Stimulated activated CD4-positive, alpha-beta T cell treated with anti-CD3 and anti-CD28 coated beads, Interleukin-2, amount 100 ng/mL, for 48 hours (primary cell): ENCODE measurements at regions not wholly inside any gene's neighbourhood (a gene's known extent, or its start where the extent isn't known, plus 50 kb on each side); places are given as distances from the start of the nearest gene placed in this dataset.

Experiments
- DNase-seq, 2 donors: peaks; one replicate each; pipeline ENCODE4 v3.0.0-alpha.2; 2020

DNA sequence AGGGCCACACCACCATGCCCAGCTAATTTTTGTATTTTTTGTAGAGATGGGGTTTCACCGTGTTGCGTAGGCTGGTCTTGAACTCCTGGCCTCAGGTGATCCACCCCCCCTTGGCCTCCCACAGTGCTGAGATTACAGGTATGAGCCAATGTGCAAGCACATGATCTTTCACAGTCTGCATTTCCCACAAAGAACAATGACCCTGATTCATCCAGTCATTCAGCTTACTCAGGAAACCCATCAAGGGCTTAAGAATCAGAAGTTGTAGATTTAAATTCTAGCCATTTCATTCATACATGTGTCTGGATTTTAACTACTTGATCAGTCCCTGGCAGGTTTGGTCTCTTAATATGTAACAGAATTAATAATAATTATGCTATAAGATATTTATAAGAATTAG, 2065.7 kb downstream of the MRPL39 start:
- no peak for DNase-seq

DNA sequence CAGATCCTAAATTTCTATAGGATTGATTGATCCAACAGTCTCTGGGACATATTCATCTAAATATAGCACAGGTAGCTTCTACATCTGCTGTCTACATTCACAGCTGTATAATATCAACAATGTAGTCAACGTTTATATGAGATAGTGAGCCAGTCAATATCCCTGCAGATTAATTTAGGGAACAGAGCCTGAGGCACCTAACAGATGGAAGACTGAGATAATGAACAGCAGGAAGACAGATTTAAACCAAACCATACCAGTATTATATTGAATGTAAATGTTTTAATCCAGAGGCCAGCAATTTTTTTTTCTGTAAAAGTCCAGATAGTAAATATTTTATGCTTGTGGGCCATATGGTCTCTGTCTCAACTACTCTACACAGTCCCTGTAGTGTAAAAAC, 2072.4 kb downstream of the MRPL39 start:
- DNase-seq, result no peak

DNA sequence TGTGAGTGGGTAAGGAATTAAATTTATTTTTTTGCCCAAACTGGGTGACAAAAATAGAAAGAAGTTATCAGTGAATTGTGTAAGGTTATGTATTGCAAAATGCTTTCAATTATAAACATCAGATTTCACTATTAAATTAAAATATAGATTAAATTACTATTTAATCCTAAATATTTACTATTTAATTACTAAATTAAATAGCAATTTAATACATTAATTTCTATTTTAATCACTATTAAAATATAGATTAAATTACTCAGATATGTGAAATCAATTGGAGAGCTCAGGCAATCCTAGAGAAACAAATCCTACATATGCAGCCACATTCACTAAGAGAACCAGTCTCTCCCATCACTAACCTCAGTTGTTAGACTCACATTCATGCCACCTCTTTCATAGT, 2075.8 kb downstream of the MRPL39 start:
- DNase-seq, result no peak

DNA sequence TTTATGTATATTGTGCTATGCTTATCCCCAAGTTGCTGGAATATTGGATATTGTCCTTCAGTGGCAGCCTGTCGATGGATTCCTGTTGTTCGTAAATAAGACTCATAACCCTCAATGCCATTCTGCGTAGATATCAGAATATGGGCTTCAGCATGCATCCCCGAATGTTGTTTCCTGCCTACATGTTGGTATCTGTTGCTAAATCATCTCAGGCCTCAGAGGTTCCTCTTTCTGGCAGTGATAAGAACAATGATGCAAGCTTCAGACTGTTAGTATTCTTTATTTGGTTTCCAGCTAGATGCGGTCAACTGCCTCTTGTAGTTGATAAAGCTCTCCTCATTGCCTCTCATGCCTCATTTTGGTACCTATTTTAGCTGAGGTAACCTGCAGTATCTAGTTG, 2082.6 kb downstream of the MRPL39 start:
- DNase-seq, result no peak

DNA sequence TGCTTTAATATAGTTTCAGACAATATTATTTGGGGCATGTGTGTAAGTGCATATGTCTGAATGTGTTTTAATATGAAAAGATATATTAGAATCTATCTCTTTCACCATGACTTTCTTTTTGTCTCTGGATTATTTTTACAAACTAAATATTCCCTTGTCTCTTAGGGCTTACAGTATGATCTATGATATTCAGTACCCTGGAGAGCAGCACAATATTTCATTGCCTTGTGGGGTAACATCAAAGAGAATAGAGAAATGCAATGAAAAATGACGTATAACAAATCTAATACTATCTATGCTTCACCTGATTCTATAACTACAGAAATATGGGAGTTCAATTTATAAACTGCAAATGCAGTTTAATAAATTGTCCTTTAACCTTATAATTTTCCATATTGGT, 2084.5 kb downstream of the MRPL39 start:
- no peak for DNase-seq

DNA sequence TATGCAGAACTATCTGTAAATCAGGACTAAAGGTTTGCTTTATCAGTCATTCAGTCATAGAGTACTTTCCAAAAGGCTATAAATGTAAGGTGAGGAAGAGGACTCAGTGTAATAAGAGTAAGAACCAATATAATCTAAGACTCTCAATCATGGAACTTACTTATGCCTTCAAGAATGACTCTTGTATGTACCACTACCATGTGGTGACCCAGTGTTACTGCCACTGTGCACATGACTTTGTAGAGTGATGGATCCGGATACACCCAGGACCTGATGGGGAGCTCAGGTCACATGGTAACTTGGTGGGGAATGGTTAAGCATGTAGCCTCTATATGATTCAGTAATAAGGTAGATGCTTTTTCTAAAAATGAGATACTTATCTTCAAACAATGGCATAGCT, 2099.8 kb downstream of the MRPL39 start:
- no peak for DNase-seq

DNA sequence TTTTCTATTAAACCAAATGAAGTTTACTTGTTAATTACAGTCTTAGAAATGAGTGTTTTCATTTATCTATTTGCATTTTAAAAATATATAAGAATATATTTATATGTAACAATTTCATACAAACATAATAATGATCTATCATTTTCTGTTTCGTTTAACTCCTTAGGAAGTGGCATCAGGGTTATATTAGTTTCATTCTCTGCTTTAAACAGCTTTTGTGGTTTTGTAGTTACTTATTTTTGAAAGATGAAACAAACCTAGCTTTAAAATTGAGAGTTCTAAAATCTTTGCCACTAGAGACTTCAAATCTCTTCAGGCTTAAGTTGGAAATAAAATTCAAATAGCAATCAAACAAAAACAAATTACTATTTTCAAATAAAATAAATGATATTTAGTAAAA, 2110.6 kb downstream of the MRPL39 start:
- DNase-seq, result no peak

DNA sequence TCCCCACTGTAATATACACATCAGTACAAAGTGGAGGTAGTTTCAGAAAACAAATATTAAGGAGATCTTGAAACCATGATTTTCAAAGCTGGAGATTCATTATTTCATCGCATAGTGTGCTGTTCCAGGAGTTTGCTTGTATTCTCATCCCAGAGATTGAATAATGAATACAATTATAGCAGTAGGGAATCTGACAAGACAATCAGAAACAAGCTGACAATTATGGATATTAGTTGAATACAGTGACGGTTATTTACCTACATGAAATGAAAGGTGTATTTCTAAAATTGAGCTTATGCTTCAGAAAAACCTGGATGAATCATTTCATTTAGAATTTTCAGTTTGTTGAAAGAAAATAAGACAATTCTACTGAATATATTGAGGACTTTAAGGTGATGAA, 2119.0 kb downstream of the MRPL39 start:
- no peak for DNase-seq

DNA sequence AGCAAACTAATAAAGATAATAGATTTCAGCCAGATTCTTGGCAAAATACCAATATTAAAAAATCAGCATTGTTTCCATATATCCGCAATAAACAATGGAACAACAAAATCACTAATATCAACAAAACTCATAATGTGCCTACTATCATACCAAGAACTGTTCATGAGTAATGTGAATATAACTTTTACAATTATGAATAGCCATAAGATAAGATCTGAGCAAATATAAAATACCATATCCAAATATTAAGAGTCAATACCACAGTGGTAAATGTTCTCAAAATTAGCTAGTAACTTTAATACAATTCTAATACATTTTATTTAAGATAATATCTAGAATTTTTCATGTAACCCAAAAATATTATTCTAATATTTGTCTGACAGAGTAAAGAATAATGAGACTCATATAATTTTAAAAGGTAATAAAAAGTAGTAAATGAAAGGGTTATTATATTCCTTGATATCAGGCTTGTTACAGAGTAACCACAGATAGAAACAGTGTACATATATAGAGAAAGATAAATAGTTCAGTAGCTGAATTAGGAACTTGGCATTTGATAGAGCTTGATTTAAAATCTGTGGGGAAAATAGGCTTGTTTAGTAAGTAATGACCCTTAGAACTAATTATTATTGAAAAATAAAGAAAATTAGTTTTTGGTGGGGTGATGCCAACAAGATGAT, 2126.6 kb downstream of the MRPL39 start:
- no peak for DNase-seq

DNA sequence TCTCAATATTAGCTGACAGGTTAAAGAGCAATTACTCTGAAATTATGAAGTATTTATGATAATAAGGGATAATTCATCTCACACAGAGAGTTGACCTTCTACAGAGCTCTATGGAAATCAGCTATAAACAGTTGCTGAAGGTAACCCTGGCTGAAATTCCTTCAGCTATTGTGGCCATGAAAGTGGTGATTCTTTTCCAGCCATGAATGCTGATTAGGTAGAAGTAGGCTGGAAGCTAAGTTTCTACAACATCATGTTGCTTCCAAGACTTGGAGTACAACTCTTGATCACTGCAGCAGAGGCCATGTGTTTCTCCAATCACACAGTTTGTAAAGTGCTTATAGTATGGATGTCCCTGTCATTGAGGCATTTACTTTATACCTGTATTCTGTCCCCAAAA, 2128.9 kb downstream of the MRPL39 start:
- DNase-seq, result no peak

DNA sequence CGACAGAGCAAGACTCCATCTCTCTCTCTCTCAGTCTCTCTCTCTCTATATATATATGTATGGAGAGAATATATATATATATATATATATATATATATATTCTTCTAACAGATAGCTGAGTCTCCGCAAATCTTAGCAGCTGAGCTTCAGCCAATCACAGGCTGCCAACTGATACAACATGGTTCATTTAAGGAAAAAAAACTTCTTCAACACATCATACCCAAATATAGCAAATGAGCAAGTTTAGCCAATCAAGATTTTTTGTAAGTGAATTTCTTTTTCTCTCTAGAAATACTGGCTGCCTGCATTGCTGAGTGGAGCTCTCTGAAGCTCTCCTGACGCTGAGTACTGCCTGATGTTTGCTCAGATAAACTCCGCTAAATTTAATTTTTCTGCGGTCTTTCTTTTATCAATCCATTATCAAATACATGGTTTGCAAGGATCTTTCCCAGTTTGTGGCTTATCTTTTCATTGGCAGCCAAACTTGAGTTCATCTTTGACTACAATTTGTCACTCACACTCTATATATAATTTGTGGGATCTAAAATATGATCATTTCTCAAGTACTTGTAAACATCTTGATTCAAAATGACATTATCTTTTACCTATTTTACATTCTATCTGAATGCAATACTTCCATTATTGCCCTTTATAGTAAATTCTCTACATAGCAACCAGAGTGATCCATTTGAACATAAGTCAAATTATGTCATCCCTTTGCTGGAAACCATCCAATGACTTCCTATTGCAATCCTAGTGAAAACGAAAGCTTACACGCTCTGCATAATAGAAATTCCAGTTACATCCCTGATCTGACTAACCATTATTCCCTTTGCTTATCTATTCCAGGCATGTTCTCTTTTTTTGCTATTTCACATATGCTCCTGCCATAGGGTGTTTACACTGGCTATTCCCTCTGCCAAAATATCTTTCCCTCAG, 2131.7 kb downstream of the MRPL39 start:
- DNase-seq, result no peak

DNA sequence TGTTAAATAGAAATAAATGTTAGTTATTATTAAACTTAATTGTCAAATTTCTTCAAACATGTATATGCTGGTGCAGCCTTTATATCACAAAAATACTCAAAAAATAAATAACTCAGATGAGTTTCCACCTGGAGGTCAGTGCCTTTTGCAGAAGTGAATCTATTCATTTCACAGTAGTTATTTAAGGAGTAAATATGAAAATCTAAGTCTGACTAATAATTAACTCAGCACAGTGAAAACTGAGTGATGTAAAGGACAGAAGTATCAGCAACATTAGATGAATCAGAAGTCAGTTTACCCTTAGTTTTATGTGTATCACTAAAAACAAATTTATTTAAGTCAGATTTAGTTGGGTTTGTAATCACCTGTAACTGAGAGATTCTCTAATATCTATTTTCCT, 2135.4 kb downstream of the MRPL39 start:
- no peak for DNase-seq

DNA sequence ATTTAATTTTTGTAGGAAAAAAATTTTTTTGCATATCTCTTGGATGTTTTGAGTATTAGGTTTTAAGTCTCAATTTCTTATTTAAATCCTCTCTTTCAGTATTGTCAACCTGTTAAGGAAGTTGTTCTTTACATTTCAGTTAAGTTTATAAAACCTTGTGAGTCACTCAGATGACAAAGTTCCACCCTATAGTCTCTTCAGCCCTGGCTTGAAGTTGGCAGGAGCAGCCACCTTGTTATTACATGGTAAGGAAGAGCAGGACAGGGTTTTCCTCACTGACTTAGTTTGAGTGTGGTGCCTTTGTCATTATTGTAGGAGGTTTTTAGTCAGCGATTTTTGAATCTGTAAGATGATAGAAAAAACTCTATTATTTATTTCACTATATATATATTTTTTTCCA, 2143.9 kb downstream of the MRPL39 start:
- no peak for DNase-seq

DNA sequence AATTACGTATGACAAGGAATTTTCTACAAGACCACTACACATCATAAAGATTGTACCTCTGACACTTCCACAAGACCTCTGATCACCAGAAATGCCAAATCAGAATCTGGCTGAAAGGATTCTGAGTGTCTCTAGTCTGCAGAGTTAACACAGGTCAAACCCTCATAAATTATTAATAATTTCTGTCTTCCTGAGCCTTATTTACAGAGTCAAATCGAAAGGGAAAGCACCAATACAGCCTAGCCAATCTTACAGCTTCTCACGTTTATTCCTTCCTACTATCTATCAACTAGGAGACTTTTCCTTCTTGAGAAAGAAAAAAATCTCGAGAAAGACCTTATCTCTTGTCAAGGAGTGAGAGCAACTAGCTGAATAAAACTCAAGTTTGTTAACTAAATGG, 2151.6 kb downstream of the MRPL39 start:
- no peak for DNase-seq

DNA sequence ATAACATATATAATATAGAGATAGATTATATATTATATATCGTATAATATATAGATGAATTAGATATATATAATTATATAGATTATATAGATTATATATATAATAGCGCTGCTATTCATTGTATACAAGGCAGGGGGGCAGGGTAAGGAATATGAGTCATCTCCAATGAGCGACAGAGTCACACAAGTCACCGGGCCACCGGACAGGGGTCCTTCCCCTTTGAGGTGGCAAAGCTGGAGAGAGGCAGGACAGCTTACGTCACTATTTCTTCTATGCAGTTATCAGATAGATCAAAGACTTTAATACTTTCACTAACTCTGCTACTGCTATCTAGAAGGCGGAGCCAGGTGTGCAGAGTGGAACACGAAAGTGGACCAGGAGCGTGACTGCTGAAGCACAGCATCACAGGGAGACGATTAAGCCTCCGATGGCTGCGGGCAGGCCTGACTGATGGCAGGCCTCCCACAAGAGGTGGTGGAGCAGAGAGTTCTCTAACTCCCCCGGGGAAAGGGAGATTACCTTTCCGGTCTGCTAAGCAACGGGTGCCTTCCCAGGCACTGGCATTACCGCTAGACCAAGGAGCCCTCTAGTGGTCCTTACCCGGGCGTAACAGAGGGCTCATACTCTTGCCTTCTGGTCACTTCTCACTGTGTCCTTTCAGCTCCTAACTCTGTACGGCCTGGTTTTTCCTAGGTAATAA, 2154.7 kb downstream of the MRPL39 start:
- no peak for DNase-seq

DNA sequence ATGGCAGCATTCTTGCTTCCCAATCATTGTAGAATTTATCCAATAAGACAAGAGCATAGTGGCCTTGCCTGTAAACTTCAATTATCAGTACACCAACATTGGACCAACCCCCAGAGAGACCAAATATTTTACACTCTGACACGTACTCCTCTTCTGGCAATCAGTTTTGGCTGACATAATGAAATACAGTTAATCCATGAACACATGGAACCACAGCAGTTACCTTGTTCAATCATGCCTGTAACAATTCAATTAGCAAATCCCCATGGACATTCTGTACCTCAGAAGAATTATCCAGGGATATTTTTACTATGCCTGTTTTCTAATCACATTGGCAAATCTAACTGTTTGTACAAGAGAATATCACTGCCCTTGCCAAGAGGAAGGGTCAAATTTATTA, 2162.0 kb downstream of the MRPL39 start:
- no peak for DNase-seq

DNA sequence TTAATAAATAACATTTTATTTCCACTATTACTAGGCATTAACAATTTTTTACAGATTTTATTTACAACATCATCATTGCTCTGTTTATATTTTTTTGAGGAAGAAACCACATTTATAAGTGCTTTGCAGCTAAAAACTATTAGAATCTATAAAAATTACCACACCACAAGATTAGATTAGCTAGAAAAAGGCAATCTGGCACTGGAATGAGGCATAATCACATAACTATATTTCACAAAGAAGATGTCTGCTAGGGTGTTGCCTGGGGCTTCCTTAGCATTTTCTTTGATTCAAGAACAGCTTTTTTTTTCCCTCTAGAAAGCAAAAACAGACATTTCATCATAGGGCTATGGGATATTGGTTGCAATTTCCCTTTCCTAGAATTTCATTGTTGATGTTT, 2169.2 kb downstream of the MRPL39 start:
- no peak for DNase-seq

DNA sequence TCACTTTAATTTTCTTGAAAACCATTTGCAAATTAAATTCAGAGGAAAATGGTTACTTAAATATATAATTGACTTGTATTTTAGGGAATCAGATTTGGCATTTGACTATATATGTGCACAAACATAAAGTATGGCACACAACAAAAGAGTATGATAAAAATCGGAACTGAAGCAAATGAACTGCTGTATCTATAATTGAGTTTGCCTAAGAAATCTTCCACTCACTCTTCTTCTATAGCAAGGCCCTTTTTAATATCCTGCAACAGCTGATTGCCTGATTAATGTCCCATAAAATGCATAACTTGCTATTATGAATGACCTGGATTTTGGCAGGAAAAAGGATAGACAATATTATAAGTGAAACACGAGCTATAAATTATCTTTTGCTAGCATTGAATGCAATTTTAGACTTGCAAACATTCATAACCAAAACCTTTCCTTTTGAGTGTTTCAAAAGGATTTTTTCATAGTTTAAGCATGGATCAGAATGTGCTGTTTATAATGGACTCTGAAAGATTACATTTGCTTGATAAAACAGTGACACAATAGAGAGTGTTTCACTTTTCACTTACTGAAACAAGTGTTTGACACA, 2204.3 kb downstream of the MRPL39 start:
- DNase-seq, result no peak

DNA sequence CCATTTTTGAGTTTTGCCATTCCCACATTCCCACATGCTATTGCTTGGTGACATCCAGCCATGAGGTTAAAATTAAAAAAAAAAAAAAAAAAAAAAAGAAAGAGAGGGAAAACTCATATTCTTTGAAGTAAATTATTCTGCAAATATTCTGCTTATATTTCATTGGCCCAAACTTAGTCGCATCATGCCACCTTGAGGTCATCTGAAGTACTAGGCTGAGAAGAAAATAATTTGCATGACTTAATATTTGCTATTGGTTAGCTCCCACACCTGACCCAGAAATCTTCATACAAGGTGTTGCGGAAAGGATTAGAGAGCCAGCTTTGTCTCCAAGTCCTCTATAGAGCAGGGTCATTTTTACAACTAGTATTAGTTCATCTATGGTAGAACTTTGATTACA, 2206.0 kb downstream of the MRPL39 start:
- DNase-seq, result no peak

DNA sequence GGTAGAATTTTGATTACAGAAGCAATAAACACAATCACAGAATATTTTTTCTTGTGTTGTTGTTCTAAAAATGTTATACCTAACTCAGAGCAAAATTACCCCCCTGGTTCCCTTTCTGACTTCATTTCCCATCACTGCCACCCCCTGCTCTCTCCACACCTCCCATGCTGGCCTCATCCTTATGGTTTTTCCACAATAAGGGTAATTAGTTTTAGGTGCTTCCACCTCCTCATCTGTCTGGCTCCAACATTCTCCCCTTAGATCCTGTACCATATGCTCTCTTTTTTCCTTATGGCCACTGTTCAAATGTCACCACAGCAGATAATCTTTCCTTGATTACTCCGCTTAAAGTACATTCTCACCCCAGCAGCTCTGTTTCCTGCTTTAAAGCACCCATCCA, 2208.6 kb downstream of the MRPL39 start:
- no peak for DNase-seq

DNA sequence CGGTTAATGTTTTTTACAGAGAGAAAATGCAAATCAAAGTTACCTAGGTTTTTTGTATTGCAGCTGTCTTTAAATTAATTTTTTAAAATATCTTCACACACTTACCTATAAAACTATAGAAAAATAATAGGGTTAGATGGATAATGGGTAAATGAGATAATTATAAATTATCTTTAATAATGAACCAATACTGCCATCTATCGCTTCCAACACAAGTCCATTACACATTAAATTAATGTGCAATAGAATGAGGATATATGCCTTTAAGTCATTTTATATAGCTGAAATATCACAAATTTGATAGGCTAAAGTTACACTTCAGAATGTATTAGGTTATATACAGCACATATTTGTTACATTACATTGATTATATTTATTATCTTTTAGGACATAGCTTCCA, 2212.8 kb downstream of the MRPL39 start:
- no peak for DNase-seq

DNA sequence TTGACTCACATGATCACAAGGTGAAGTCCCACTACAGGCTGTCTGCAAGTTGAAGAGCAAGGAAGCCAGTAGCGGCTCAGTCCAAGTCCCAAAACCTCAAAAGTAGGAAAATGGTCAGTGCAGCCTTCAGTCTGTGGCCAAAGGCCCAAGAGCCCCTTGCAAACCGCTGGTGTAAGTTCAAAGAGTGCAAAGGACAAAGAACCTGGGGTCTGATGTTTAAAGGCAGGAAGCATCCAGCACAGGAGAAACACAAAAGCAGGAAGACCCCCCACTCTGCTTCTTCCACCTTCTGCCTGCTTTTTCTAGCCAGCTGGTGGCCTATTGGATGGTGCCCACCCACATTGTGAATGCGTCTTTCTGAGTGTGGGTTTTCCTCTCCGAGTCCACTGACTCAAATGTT, 2222.6 kb downstream of the MRPL39 start:
- DNase-seq, result no peak

DNA sequence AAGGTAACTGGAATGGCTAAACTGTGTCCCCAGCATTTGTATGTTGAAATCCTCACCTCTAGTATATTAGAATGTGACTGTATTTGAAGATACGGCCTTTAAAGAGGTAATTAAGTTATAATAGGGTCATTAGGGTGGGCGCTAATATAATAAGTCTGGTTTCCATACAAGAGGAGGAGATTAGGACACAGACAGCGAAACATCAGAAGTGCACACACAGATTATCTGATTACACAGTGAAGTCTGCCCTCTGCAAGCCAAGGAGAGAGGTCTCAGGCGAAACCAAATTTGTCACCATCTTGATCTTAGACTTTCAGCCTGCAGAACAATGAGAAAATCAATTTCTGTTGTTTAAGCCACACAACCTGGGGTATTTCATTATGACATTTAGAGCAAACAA, 2233.1 kb downstream of the MRPL39 start:
- no peak for DNase-seq

DNA sequence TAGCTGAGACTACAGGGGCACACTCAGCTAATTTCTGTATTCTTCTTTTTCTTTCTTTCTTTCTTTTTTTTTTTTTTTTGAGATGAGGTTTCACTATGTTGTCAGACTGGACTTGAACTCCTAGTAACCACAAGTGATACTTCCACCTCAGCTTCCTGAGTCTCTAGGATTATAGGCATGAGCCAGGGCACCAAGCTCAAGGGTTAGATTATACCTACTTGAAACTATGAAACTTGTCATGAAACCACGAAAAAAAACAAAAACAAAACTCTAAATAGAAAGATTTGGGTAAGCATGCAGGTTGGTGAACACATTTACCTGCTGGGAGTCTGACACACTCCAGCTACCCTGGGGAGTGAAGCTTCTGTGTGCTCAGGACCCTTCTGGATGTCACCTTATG, 2250.4 kb downstream of the MRPL39 start:
- no peak for DNase-seq
